ENCODE measurements at regions not wholly inside any gene's neighbourhood (a gene's known extent, or its start where the extent isn't known, plus 50 kb on each side); places are given as distances from the start of the nearest gene placed in this dataset.

GRCh38 chr10:4384245-4384644 lies 441.8 kb upstream of the AKR1E2 start:
- ATAC-seq (no peak), DNase-seq (no peak)
- no peaks in the 10 kb centered on the region for H3K9me3 ChIP-seq (ENCODE audit: control insufficient read depth, low read length, poor library complexity, severe bottlenecking)
- H3K36me3 Mint-ChIP-seq (ENCODE audit: low read depth): no peaks in the 10 kb centered on the region
- H3K27me3 Mint-ChIP-seq: peaks cover 11% of the 10 kb centered on the region
- H3K4me3 Mint-ChIP-seq: no peak overlapping the region
- no peaks in the 10 kb centered on the region for H3K4me1 Mint-ChIP-seq
- no peak overlapping the region for H3K27ac Mint-ChIP-seq

GRCh38 chr10:4383651-4384098 lies 442.3 kb upstream of the AKR1E2 start:
- ATAC-seq (no peak), DNase-seq (no peak)
- no peaks in the 10 kb centered on the region for H3K36me3 Mint-ChIP-seq (ENCODE audit: low read depth)
- no peaks in the 10 kb centered on the region for H3K9me3 ChIP-seq (ENCODE audit: control insufficient read depth, low read length, poor library complexity, severe bottlenecking)
- no peak overlapping the region for H3K27ac Mint-ChIP-seq
- no peak overlapping the region for H3K4me3 Mint-ChIP-seq
- H3K27me3 Mint-ChIP-seq: peaks cover 6% of the 10 kb centered on the region
- H3K4me1 Mint-ChIP-seq: no peaks in the 10 kb centered on the region

GRCh38 chr10:4382811-4383210 lies 443.2 kb upstream of the AKR1E2 start:
- H3K27me3 Mint-ChIP-seq: peaks cover 6% of the 10 kb centered on the region
- ATAC-seq (no peak), DNase-seq (no peak)
- no peaks in the 10 kb centered on the region for H3K4me1 Mint-ChIP-seq
- no peak overlapping the region for H3K4me3 Mint-ChIP-seq
- H3K9me3 ChIP-seq (ENCODE audit: control insufficient read depth, low read length, poor library complexity, severe bottlenecking): no peaks in the 10 kb centered on the region
- no peaks in the 10 kb centered on the region for H3K36me3 Mint-ChIP-seq (ENCODE audit: low read depth)
- H3K27ac Mint-ChIP-seq: no peak overlapping the region

DNA sequence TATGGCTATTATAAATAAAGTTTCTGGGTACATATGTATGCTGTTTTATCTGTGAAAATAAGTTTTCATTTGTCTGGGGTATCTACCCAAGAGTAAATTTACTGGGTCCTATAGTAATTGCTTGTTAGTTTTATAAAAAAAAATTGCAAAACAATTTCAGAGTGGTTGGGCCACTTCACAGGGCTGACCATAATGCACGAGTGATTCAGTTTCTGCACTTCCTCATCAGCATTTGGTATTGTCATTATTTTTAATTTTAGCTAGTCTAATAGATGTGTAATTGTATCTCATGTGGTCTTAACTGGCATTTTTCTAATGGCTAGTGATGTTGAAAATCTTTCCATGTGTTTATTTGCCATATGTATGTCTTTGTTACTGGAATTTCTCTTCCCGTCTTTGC lies 452.4 kb upstream of the AKR1E2 start:
- Mint-ChIP-seq H3K4me1 (peaks cover 3% of the 10 kb centered on the region), H3K27me3 (no peaks in the 10 kb centered on the region), H3K4me3 (no peak overlapping the region), H3K27ac (no peak overlapping the region), H3K36me3 (ENCODE audit: low read depth) (no peaks in the 10 kb centered on the region)
- no peaks in the 10 kb centered on the region for H3K9me3 ChIP-seq (ENCODE audit: control insufficient read depth, low read length, poor library complexity, severe bottlenecking)
- ATAC-seq (no peak), DNase-seq (no peak)

- Mint-ChIP-seq H3K27ac (no peak overlapping the region), H3K27me3 (no peaks in the 10 kb centered on the region), H3K36me3 (ENCODE audit: low read depth) (no peaks in the 10 kb centered on the region), H3K4me3 (no peak overlapping the region), H3K4me1 (peaks cover 3% of the 10 kb centered on the region)
- H3K9me3 ChIP-seq (ENCODE audit: control insufficient read depth, low read length, poor library complexity, severe bottlenecking): no peaks in the 10 kb centered on the region
- DNase-seq (no peak), ATAC-seq (no peak)
Observed at GRCh38 chr10:4373098-4373497, 452.9 kb upstream of the AKR1E2 start.

- H3K9me3 ChIP-seq (ENCODE audit: control insufficient read depth, low read length, poor library complexity, severe bottlenecking): no peaks in the 10 kb centered on the region
- Mint-ChIP-seq H3K36me3 (ENCODE audit: low read depth) (no peaks in the 10 kb centered on the region), H3K4me1 (peaks cover 3% of the 10 kb centered on the region), H3K27ac (no peak overlapping the region), H3K27me3 (no peaks in the 10 kb centered on the region), H3K4me3 (no peak overlapping the region)
- DNase-seq: no peak
- no peak for ATAC-seq
Observed at GRCh38 chr10:4372601-4373000, 453.4 kb upstream of the AKR1E2 start.

GRCh38 chr10:4371691-4372295 lies 454.2 kb upstream of the AKR1E2 start:
- DNase-seq (no peak), ATAC-seq (no peak)
- Mint-ChIP-seq H3K4me1 (peaks cover 3% of the 10 kb centered on the region), H3K4me3 (no peak overlapping the region), H3K27me3 (no peaks in the 10 kb centered on the region), H3K36me3 (ENCODE audit: low read depth) (no peaks in the 10 kb centered on the region), H3K27ac (no peak overlapping the region)
- H3K9me3 ChIP-seq (ENCODE audit: control insufficient read depth, low read length, poor library complexity, severe bottlenecking): no peaks in the 10 kb centered on the region

DNA sequence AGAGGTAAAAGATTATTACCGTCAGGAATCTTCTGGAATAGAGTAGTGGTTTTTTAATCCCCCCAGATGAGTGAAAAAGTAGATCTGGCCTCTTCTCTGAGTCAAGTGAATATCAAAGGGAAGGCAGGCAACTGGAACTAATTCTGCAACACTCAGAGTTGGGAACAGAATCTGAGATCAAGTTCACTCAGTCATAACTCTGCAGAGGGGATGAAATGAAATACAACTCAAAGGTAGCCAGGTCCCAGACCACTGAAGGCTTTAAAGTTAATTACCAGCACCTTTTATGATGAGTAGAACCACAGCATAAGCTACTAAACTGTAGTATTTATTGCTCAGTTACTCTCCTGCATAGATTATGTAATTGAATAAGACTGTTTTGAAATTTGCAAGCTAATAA lies 455.6 kb upstream of the AKR1E2 start:
- no peaks in the 10 kb centered on the region for H3K9me3 ChIP-seq (ENCODE audit: control insufficient read depth, low read length, poor library complexity, severe bottlenecking)
- peaks cover 3% of the 10 kb centered on the region for H3K4me1 Mint-ChIP-seq
- H3K4me3 Mint-ChIP-seq: no peak overlapping the region
- no peaks in the 10 kb centered on the region for H3K36me3 Mint-ChIP-seq (ENCODE audit: low read depth)
- H3K27ac Mint-ChIP-seq: no peak overlapping the region
- no peaks in the 10 kb centered on the region for H3K27me3 Mint-ChIP-seq
- ATAC-seq (no peak), DNase-seq (no peak)

DNA sequence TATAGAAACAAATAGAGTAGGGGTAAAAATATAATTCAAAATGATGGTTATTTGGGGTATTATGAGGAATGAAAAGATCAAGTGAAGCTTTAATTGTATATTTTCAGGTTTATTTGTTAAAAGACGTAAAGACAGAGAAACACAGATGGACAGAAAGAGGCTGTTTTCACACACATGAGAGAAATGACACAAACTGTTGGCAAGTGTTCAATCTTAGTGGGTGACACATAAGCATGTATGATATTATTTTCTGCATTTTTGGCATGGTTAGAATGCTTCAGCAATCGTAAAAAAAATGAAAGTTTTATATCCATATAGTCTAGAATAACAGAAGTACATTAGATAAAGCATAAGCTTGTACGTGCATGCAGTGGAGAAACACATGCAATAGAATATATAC lies 464.4 kb upstream of the AKR1E2 start:
- H3K9me3 ChIP-seq (ENCODE audit: control insufficient read depth, low read length, poor library complexity, severe bottlenecking): no peaks in the 10 kb centered on the region
- no peak for ATAC-seq
- H3K36me3 Mint-ChIP-seq (ENCODE audit: low read depth): no peaks in the 10 kb centered on the region
- H3K4me3 Mint-ChIP-seq: no peak overlapping the region
- no peaks in the 10 kb centered on the region for H3K4me1 Mint-ChIP-seq
- DNase-seq: no peak
- H3K27me3 Mint-ChIP-seq: no peaks in the 10 kb centered on the region
- no peak overlapping the region for H3K27ac Mint-ChIP-seq

DNA sequence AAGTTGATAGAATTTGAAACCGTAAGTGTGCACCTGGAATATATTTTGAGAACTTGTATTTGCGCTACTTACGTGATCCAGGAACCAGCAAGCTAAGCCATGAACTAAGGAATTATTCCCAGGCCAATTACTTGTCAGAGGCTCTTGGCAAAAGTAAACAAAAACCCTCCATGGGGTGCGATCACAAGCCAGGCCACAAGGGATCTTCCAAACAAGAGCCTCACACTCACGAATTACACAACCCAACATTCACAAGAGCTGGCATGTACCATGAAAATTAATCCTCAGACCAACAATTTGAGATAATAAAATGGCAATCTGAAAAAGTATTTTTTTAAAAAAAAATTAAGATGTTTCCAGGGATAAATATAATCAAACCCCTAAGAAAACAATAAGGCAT lies 467.0 kb upstream of the AKR1E2 start:
- H3K27me3 Mint-ChIP-seq: peaks cover 13% of the 10 kb centered on the region

GRCh38 chr10:4357911-4358310 lies 468.1 kb upstream of the AKR1E2 start:
- no peak for ATAC-seq
- Mint-ChIP-seq H3K27me3 (peaks cover 24% of the 10 kb centered on the region), H3K4me3 (no peak overlapping the region), H3K36me3 (ENCODE audit: low read depth) (no peaks in the 10 kb centered on the region), H3K4me1 (peaks cover 5% of the 10 kb centered on the region), H3K27ac (no peak overlapping the region)
- no peak for DNase-seq
- H3K9me3 ChIP-seq (ENCODE audit: control insufficient read depth, low read length, poor library complexity, severe bottlenecking): no peaks in the 10 kb centered on the region

More for the DNA sequence above, 467.0 kb upstream of the AKR1E2 start:
- H3K4me1 Mint-ChIP-seq: peaks cover 2% of the 10 kb centered on the region
- DNase-seq (no peak), ATAC-seq (no peak)
- H3K9me3 ChIP-seq (ENCODE audit: control insufficient read depth, low read length, poor library complexity, severe bottlenecking): no peaks in the 10 kb centered on the region
- H3K4me3 Mint-ChIP-seq: no peak overlapping the region
- H3K36me3 Mint-ChIP-seq (ENCODE audit: low read depth): no peaks in the 10 kb centered on the region
- no peak overlapping the region for H3K27ac Mint-ChIP-seq

- ATAC-seq: no peak
- Mint-ChIP-seq H3K27me3 (peaks cover 35% of the 10 kb centered on the region), H3K36me3 (ENCODE audit: low read depth) (no peaks in the 10 kb centered on the region)
Observed at GRCh38 chr10:4355350-4355749, 470.7 kb upstream of the AKR1E2 start.

DNA sequence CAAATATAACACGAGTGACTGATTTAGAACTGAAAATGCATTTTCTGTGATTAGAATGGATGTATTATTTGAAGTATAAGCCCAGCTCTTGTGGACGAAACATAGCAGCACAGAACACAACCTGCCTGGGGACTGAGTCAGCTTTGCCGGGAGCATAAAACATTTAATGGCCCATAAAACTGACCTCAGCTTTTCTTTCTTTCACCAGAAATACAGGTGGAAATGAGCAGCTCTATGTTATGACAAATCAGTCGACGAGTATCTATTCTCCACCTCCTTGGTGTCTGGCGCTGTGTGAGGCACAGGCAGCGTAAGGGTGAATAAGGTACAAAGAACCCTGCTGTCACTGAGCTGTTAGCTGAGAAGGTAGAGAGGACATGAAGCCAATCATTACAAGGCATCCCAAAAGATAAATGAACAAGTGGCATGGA lies 471.6 kb upstream of the AKR1E2 start:
- Mint-ChIP-seq H3K27me3 (peaks cover 35% of the 10 kb centered on the region), H3K27ac (no peak overlapping the region), H3K4me1 (peaks cover 5% of the 10 kb centered on the region), H3K36me3 (ENCODE audit: low read depth) (no peaks in the 10 kb centered on the region), H3K4me3 (no peak overlapping the region)
- no peaks in the 10 kb centered on the region for H3K9me3 ChIP-seq (ENCODE audit: control insufficient read depth, low read length, poor library complexity, severe bottlenecking)
- DNase-seq (no peak), ATAC-seq (no peak)

More at GRCh38 chr10:4355350-4355749, 470.7 kb upstream of the AKR1E2 start:
- DNase-seq: no peak
- Mint-ChIP-seq H3K4me3 (no peak overlapping the region), H3K27ac (no peak overlapping the region), H3K4me1 (peaks cover 5% of the 10 kb centered on the region)
- H3K9me3 ChIP-seq (ENCODE audit: control insufficient read depth, low read length, poor library complexity, severe bottlenecking): no peaks in the 10 kb centered on the region

- Mint-ChIP-seq H3K4me1 (peaks cover 5% of the 10 kb centered on the region), H3K27me3 (peaks cover 35% of the 10 kb centered on the region), H3K4me3 (no peak overlapping the region), H3K36me3 (ENCODE audit: low read depth) (no peaks in the 10 kb centered on the region), H3K27ac (no peak overlapping the region)
- DNase-seq: no peak
- ATAC-seq: no peak
- no peaks in the 10 kb centered on the region for H3K9me3 ChIP-seq (ENCODE audit: control insufficient read depth, low read length, poor library complexity, severe bottlenecking)
Observed at GRCh38 chr10:4353964-4354363, 472.0 kb upstream of the AKR1E2 start.
